NB4 (cell line): ENCODE measurements at regions not wholly inside any gene's neighbourhood (a gene's known extent, or its start where the extent isn't known, plus 50 kb on each side); places are given as distances from the start of the nearest gene placed in this dataset.
"Not testable (repeated sequence)": the region's sequence is repeated elsewhere in the genome, so short reads cannot be mapped to it uniquely, and the experiment has no call there.

Source experiments
- DNase-seq: peaks from one replicate; pipeline ENCODE4 v3.0.0; 2010; ENCODE audit warnings: low read depth
- H3K4me3 ChIP-seq: one replicate; pipeline ENCODE4 v1.5.1; 2011; ENCODE audit warnings: mild to moderate bottlenecking, low read depth, low read length, moderate library complexity
- CTCF ChIP-seq: IDR thresholded peaks from one replicate; pipeline ENCODE4 v1.5.1; 2012; ENCODE audit warnings: low read depth, low read length
- MAX ChIP-seq: IDR thresholded peaks from 2 replicates; pipeline ENCODE4 v1.6.1; 2011; ENCODE audit warnings: low read depth, low read length
- MYC ChIP-seq: IDR thresholded peaks from 2 replicates; pipeline ENCODE4 v1.6.1; 2011; ENCODE audit warnings: low read depth, low read length
- POLR2A ChIP-seq: IDR thresholded peaks from 2 replicates; pipeline ENCODE4 v1.6.1; 2011; ENCODE audit warnings: mild to moderate bottlenecking; ENCODE audit not compliant: insufficient read length; ENCODE audit errors: extremely low read depth

- no peak for DNase-seq
- H3K4me3 ChIP-seq = no peak overlapping the region
- TF ChIP-seq POLR2A = no peak
- TF ChIP-seq CTCF = no peak
- TF ChIP-seq MYC = no peak
- no peak for TF ChIP-seq MAX
Measured at GRCh38 chrX:130498653-130499274, 97.0 kb downstream of the RBMX2 start.

GRCh38 chrX:130502016-130502570, 100.3 kb downstream of the RBMX2 start:
- no peak overlapping the region for H3K4me3 ChIP-seq
- no peak for DNase-seq
- TF ChIP-seq MYC = no peak
- TF ChIP-seq CTCF = no peak
- TF ChIP-seq MAX = no peak
- no peak for TF ChIP-seq POLR2A

GRCh38 chrX:130504019-130504418, 102.2 kb downstream of the RBMX2 start:
- H3K4me3 ChIP-seq = no peak overlapping the region
- DNase-seq = no peak
- no peak for TF ChIP-seq CTCF
- no peak for TF ChIP-seq MAX
- TF ChIP-seq MYC = no peak
- no peak for TF ChIP-seq POLR2A

DNA sequence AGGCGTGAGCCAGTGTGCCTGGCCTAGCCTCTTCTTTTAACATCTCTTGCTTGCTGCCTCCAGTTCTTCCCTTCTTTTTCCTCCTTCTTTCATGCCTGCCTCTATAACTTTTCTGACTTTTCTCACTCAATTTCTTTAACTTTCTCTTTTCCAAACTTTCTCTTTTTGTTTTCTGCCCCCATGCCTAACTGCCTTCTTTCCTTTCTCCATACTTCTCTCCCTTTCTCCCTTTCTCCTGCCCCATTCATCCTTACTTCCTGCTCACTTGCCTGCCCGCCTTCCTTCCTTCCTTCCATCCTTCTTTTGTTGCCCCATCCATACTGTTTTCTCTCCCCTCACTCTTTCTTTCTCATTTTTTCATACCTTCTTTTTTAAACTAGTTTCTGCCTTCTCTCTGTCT, 105.2 kb downstream of the RBMX2 start:
- TF ChIP-seq CTCF = no peak
- TF ChIP-seq MYC = no peak
- H3K4me3 ChIP-seq = no peak overlapping the region
- no peak for DNase-seq

DNA sequence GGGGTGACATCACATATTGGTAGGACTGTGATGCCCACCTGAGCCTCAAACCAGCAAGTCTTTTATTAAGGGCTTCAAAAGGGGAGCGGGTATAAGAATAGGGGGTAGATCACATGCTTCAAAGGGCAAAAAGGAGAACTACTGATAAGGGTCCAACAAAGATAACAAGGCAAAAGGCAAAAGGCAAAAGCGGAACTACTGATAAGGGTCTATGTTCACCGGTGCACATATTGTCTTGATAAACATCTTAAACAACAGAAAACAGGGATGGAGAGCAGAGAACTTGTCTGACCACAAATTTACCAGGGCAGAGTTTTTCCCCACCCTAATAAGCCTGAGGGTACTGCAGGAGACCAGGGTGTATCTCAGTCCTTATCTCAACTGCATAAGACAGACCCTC, 110.7 kb downstream of the RBMX2 start:
- not testable (repeated sequence) for DNase-seq, H3K4me3 ChIP-seq

- no peak for DNase-seq
Measured at GRCh38 chrX:130516123-130516522, 114.3 kb downstream of the RBMX2 start.

More at GRCh38 chrX:130516123-130516522, 114.3 kb downstream of the RBMX2 start:
- no peak for TF ChIP-seq MAX
- TF ChIP-seq POLR2A = no peak
- no peak for TF ChIP-seq CTCF
- no peak for TF ChIP-seq MYC
- no peak overlapping the region for H3K4me3 ChIP-seq
